ENCODE measurements at regions not wholly inside any gene's neighbourhood (a gene's known extent, or its start where the extent isn't known, plus 50 kb on each side); places are given as distances from the start of the nearest gene placed in this dataset.

GRCh38 chr20:16201191-16201590 is 372.1 kb downstream of the KIF16B start:
- Histone ChIP-seq H4K20me1 (ENCODE audit: insufficient read depth, low read length) (no peaks in the 10 kb centered on the region), H3K4me1 (ENCODE audit: low read length) (no peaks in the 10 kb centered on the region), H3K9me3 (ENCODE audit: insufficient read depth, low read length) (no peaks in the 10 kb centered on the region), H2AFZ (ENCODE audit: low read depth, low read length) (no peak overlapping the region), H3K27me3 (ENCODE audit: low read depth, low read length) (no peaks in the 10 kb centered on the region), H3K27ac (ENCODE audit: low read length) (no peak overlapping the region), H3K36me3 (replicated peaks; ENCODE audit: low read depth, low read length) (no peaks in the 10 kb centered on the region), H3K4me3 (ENCODE audit: low read length) (no peak overlapping the region), H3K9ac (ENCODE audit: low read length) (no peak overlapping the region), H3K4me2 (ENCODE audit: low read length) (no peak overlapping the region), H3K79me2 (ENCODE audit: low read length) (no peaks in the 10 kb centered on the region)
- TF ChIP-seq CTCF (IDR thresholded peaks at IDR 0.05; ENCODE audit: low read depth, low read length) (no peak), EZH2phosphoT487 (IDR thresholded peaks at IDR 0.05; ENCODE audit: low read depth) (no peak)

GRCh38 chr20:16197696-16198095 is 375.6 kb downstream of the KIF16B start:
- H3K4me1 ChIP-seq (ENCODE audit: low read length), result no peaks in the 10 kb centered on the region
- no peak overlapping the region for H3K9ac ChIP-seq (ENCODE audit: low read length)
- no peaks in the 10 kb centered on the region for H3K27me3 ChIP-seq (ENCODE audit: low read depth, low read length)
- no peak overlapping the region for H2AFZ ChIP-seq (ENCODE audit: low read depth, low read length)
- H4K20me1 ChIP-seq (ENCODE audit: insufficient read depth, low read length), result no peaks in the 10 kb centered on the region
- H3K79me2 ChIP-seq (ENCODE audit: low read length), result no peaks in the 10 kb centered on the region
- no peaks in the 10 kb centered on the region for H3K36me3 ChIP-seq (replicated peaks; ENCODE audit: low read depth, low read length)
- TF ChIP-seq EZH2phosphoT487 (IDR thresholded peaks at IDR 0.05; ENCODE audit: low read depth) (no peak), CTCF (IDR thresholded peaks at IDR 0.05; ENCODE audit: low read depth, low read length) (no peak)
- no peak overlapping the region for H3K27ac ChIP-seq (ENCODE audit: low read length)
- H3K9me3 ChIP-seq (ENCODE audit: insufficient read depth, low read length), result no peaks in the 10 kb centered on the region
- no peak overlapping the region for H3K4me2 ChIP-seq (ENCODE audit: low read length)
- no peak overlapping the region for H3K4me3 ChIP-seq (ENCODE audit: low read length)

- Histone ChIP-seq H3K79me2 (ENCODE audit: low read length) (no peaks in the 10 kb centered on the region), H3K4me1 (ENCODE audit: low read length) (no peaks in the 10 kb centered on the region), H3K4me2 (ENCODE audit: low read length) (no peak overlapping the region), H3K4me3 (ENCODE audit: low read length) (no peak overlapping the region), H3K9me3 (ENCODE audit: insufficient read depth, low read length) (no peaks in the 10 kb centered on the region), H2AFZ (ENCODE audit: low read depth, low read length) (no peak overlapping the region), H4K20me1 (ENCODE audit: insufficient read depth, low read length) (no peaks in the 10 kb centered on the region), H3K27ac (ENCODE audit: low read length) (no peak overlapping the region), H3K36me3 (replicated peaks; ENCODE audit: low read depth, low read length) (no peaks in the 10 kb centered on the region), H3K9ac (ENCODE audit: low read length) (no peak overlapping the region), H3K27me3 (ENCODE audit: low read depth, low read length) (no peaks in the 10 kb centered on the region)
- TF ChIP-seq CTCF (IDR thresholded peaks at IDR 0.05; ENCODE audit: low read depth, low read length) (no peak), EZH2phosphoT487 (IDR thresholded peaks at IDR 0.05; ENCODE audit: low read depth) (no peak)
Measured at GRCh38 chr20:16195671-16196070, 377.6 kb downstream of the KIF16B start.

GRCh38 chr20:16194617-16195360 is 378.5 kb downstream of the KIF16B start:
- Histone ChIP-seq H3K4me1 (ENCODE audit: low read length) (no peaks in the 10 kb centered on the region), H3K9ac (ENCODE audit: low read length) (no peak overlapping the region), H3K4me2 (ENCODE audit: low read length) (no peak overlapping the region), H3K27ac (ENCODE audit: low read length) (no peak overlapping the region), H4K20me1 (ENCODE audit: insufficient read depth, low read length) (no peaks in the 10 kb centered on the region), H3K4me3 (ENCODE audit: low read length) (no peak overlapping the region), H3K79me2 (ENCODE audit: low read length) (no peaks in the 10 kb centered on the region), H3K27me3 (ENCODE audit: low read depth, low read length) (no peaks in the 10 kb centered on the region), H3K9me3 (ENCODE audit: insufficient read depth, low read length) (no peaks in the 10 kb centered on the region), H3K36me3 (replicated peaks; ENCODE audit: low read depth, low read length) (no peaks in the 10 kb centered on the region), H2AFZ (ENCODE audit: low read depth, low read length) (no peak overlapping the region)
- TF ChIP-seq CTCF (IDR thresholded peaks at IDR 0.05; ENCODE audit: low read depth, low read length) (no peak), EZH2phosphoT487 (IDR thresholded peaks at IDR 0.05; ENCODE audit: low read depth) (no peak)

All from OCI-LY3 (cell line).